ENCODE measurements at regions not wholly inside any gene's neighbourhood (a gene's known extent, or its start where the extent isn't known, plus 50 kb on each side); places are given as distances from the start of the nearest gene placed in this dataset.

DNA sequence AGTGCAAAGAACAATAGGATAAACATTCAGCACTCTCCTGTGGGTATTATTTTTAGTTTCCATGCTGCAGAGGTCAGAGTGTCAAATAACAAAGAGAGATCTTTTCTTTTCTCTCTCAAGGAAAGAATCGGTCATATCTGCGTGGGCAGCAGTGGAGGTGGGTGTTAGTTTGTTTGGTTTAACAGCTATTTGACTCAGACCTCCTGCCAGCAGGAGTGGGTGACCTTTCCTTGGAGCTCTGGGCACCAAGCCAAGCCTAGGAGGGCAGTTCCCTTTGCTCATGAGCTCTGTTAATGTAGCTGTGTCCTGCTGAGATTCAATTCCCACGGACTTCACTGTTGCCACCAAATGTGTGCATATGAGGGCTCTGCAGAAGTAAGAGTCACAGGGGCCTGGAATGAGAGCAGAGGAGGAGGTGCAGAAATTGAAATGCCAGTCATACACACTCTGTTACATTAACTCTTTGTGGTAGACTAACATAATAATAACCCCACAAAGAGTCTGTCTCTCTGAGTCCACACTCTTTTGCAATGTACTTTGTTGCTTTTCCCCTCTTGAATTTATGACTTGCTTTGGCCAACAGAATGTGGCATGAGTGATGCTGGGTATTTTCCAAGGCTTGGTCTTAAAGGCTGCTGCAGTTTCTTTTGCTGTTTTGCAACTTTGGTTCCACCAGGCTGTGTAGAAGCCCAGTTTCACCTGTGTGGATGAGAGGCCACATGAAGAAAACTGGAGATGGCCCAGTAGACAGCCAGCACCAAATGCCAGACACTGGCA lies 76.0 kb upstream of the GRK3 start:
- TF ChIP-seq, protein P1, sequence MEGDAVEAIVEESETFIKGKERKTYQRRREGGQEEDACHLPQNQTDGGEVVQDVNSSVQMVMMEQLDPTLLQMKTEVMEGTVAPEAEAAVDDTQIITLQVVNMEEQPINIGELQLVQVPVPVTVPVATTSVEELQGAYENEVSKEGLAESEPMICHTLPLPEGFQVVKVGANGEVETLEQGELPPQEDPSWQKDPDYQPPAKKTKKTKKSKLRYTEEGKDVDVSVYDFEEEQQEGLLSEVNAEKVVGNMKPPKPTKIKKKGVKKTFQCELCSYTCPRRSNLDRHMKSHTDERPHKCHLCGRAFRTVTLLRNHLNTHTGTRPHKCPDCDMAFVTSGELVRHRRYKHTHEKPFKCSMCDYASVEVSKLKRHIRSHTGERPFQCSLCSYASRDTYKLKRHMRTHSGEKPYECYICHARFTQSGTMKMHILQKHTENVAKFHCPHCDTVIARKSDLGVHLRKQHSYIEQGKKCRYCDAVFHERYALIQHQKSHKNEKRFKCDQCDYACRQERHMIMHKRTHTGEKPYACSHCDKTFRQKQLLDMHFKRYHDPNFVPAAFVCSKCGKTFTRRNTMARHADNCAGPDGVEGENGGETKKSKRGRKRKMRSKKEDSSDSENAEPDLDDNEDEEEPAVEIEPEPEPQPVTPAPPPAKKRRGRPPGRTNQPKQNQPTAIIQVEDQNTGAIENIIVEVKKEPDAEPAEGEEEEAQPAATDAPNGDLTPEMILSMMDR (conservative IDR thresholded peaks at IDR 0.05; ENCODE audit: control insufficient read depth, insufficient read depth, low read depth, low read length), result no peak
- no peak overlapping the region for H3K4me3 ChIP-seq (ENCODE audit: control insufficient read depth, low read depth, low read length)
- DNase-seq (ENCODE audit: low read depth), result peak; percentile 76

DNA sequence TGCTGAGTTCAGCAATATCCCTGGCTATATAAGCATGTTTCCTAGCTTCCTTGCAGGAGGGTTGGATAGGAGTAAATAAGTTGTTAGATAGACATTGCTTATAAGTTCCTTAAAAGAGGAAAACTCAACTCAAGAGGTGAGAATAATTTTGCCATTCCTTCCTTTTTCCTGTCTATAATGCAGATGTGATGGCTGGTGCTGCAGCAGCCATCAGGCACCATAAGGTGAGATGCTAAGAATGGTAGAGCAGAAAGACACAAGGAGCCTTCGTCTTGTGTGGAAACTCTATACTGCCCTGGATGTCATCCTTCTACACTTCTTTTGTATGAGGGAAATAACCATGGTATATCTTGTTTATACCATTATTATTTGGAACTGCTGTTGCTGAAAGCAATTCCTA lies 74.5 kb upstream of the GRK3 start:
- TF ChIP-seq, protein P1 (conservative IDR thresholded peaks at IDR 0.05; ENCODE audit: control insufficient read depth, insufficient read depth, low read depth, low read length), result no peak
- no peak for DNase-seq (ENCODE audit: low read depth)
- no peak overlapping the region for H3K4me3 ChIP-seq (ENCODE audit: control insufficient read depth, low read depth, low read length)

DNA sequence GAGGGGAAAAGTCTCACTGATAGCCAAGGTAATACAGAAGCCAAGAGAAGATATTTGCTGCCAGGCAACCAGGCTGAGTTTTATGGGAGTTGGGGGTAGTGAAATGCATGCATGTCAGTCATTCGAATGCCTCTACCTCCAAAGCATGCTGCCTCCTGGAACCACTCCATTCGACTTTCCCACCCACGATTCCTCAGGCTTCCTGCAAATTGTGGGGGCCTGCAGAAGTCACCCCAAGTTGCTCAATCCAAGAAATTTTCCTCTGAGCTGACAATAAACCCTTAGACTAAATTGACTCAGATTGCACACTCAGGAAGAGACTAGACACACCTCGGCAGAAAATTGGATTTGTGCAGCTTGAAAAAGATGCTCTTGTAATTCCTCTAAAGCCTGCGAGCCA lies 73.6 kb upstream of the GRK3 start:
- no peak for DNase-seq (ENCODE audit: low read depth)
- no peak overlapping the region for H3K4me3 ChIP-seq (ENCODE audit: control insufficient read depth, low read depth, low read length)
- TF ChIP-seq, protein P1 (conservative IDR thresholded peaks at IDR 0.05; ENCODE audit: control insufficient read depth, insufficient read depth, low read depth, low read length), result no peak

DNA sequence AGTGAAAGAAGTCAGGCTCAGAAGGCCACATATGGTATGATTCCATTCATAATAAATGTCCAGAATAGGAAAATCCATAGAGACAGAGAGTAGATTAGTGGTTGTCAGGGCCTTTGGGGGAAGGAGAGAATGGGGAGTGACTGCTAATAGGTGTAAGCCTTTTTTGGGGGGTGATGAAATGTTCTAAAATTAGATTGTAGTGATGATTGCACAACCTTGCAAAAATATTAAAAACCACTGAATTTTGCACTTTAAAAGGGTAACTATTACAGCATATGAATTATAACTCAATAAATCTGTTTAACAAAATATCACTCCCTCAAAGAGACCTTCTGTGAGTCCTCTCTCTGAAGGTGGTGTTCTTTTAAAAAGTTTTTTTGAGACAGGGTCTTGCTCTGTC lies 72.3 kb upstream of the GRK3 start:
- DNase-seq (ENCODE audit: low read depth), result no peak
- no peak overlapping the region for H3K4me3 ChIP-seq (ENCODE audit: control insufficient read depth, low read depth, low read length)
- TF ChIP-seq, protein P1 (conservative IDR thresholded peaks at IDR 0.05; ENCODE audit: control insufficient read depth, insufficient read depth, low read depth, low read length), result no peak

DNA sequence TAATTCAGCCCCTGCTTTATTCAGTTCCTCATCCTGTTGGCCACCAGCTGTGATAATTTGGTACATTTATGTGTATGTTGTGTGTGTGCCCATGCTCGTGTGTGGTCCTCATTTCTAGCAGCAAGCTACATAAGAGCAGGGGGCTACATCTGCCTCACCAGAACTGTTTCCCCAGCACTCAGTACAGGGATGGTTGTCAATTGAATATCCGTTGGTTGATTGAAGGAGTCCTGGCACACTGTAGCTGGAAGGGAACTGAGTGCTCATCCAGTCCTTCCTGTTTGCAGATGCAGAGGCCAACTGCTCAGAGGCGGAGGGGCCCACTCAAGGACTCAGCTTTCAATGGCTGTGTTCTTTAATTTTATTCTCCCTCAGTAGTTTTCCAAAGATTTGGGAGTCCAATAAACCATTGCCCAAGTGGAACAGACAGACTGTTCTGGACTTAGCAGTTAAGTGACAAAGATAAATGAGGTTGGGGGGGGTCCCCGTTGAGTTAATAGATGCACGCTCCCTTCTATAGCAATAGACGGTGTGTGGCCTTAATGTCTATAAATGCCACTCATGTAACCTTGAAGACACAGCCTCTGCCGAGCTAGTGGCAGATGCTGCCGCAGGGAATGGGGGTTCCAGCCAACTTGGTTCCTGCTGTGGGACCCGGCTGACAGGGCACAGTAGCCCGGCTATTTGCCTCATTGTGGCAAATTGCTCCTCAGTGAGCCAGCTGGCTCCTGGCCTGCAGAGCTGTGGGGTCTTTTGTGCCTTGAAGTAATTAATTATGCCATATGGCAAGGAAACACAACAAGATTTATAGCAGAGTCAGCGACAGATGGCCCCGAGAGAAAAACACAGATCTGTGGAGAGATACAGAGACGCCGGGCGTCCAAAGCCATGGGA lies 71.4 kb upstream of the GRK3 start:
- TF ChIP-seq, protein P1 (conservative IDR thresholded peaks at IDR 0.05; ENCODE audit: control insufficient read depth, insufficient read depth, low read depth, low read length), result no peak
- no peak overlapping the region for H3K4me3 ChIP-seq (ENCODE audit: control insufficient read depth, low read depth, low read length)
- no peak for DNase-seq (ENCODE audit: low read depth)

DNA sequence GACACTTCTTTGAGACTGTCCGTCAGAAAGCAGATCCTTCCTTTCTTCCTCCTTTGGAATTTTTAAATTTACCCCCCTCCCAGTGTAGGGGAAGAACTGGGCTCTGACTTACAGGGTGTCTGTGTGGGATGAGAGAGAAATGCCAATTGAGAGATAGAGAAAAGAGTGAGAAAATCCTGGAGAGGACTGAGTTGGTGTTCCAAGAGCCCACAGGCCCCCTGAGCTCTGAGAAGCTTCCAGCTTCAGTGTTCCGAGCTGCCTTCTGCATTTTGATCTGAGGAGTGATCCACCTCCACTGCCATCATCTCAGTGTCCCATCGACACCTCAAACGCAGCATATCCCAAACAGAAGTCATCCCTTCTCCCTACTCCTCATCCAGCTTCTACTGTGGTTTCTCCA lies 70.7 kb upstream of the GRK3 start:
- TF ChIP-seq, protein P1 (conservative IDR thresholded peaks at IDR 0.05; ENCODE audit: control insufficient read depth, insufficient read depth, low read depth, low read length), result no peak

More for the DNA sequence above, 70.7 kb upstream of the GRK3 start:
- no peak overlapping the region for H3K4me3 ChIP-seq (ENCODE audit: control insufficient read depth, low read depth, low read length)
- no peak for DNase-seq (ENCODE audit: low read depth)

All from fibroblast of mammary gland (primary cell).